PC-9 (cell line): ENCODE measurements at regions not wholly inside any gene's neighbourhood (a gene's known extent, or its start where the extent isn't known, plus 50 kb on each side); places are given as distances from the start of the nearest gene placed in this dataset.

Experiments used
- CTCF ChIP-seq: fragments of 200-600 bp; sonication (generic); conservative IDR thresholded peaks from 2 replicates; pipeline ENCODE4 v1.6.1; 2017; ENCODE audit warnings: mixed run types, antibody characterized with exemption, mild to moderate bottlenecking, moderate library complexity
- EZH2 ChIP-seq: fragments of 200-600 bp; sonication (generic); IDR thresholded peaks from 2 replicates; pipeline ENCODE4 v1.8.0; 2017; ENCODE audit warnings: antibody characterized with exemption, low read depth

DNA sequence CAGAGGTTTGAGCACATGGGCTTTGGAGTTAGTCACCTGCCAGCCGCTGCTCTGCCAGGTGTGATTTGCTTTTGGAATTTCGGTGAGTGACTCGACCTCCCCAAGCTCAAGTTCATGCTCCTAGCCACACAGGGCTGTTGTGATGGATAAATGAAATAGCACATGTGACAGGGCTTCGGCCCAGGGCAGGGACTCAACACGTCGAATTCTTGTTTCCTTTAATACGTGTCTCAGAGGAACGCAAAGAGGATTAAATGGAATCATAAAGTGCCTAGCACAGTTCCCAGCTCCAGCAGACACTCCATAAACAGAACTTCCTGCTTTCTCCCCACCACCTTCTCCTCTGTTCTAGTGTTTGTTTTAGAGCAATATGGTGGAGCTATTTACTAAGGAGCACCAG lies 88.3 kb upstream of the CHST15 start:
- no peak for TF ChIP-seq CTCF
- no peak for TF ChIP-seq EZH2
